Neural progenitor cell (in vitro differentiated cells): ENCODE measurements at regions not wholly inside any gene's neighbourhood (a gene's known extent, or its start where the extent isn't known, plus 50 kb on each side); places are given as distances from the start of the nearest gene placed in this dataset.

ENCODE experiments used
- CTCF ChIP-seq: fragments of 200-600 bp; sonication (generic); IDR thresholded peaks from 2 replicates; pipeline ENCODE4 v1.5.1; 2017; ENCODE audit warnings: antibody characterized with exemption, mild to moderate bottlenecking
- EZH2 ChIP-seq: fragments of 200-600 bp; sonication (generic); IDR thresholded peaks from 2 replicates; pipeline ENCODE4 v1.6.1; 2017; ENCODE audit warnings: antibody characterized with exemption, mild to moderate bottlenecking, moderate library complexity
- EZH2phosphoT487 ChIP-seq: fragments of 200-600 bp; sonication (generic); IDR thresholded peaks from 2 replicates; pipeline ENCODE4 v1.6.1; 2017; ENCODE audit warnings: antibody characterized with exemption

GRCh38 chr21:24369746-24370145 is 1237.5 kb downstream of the MRPL39 start:
- no peak for TF ChIP-seq CTCF
- TF ChIP-seq EZH2: no peak
- TF ChIP-seq EZH2phosphoT487: no peak
